Parathyroid adenoma (tissue), 2 donors: ENCODE measurements at regions not wholly inside any gene's neighbourhood (a gene's known extent, or its start where the extent isn't known, plus 50 kb on each side); places are given as distances from the start of the nearest gene placed in this dataset.

ENCODE experiments used
- H2AFZ ChIP-seq: fragments of 300-600 bp; sonication (generic); one replicate; pipeline ENCODE4 v1.7.0; 2017; ENCODE audit warnings: antibody characterized with exemption, mild to moderate bottlenecking
- H3K27ac ChIP-seq: fragments of 300-600 bp; sonication (generic); one replicate; pipeline ENCODE4 v1.7.0; 2017
- H3K27me3 ChIP-seq: fragments of 300-600 bp; sonication (generic); one replicate; pipeline ENCODE4 v1.7.0; 2017; ENCODE audit warnings: low read length; ENCODE audit not compliant: control insufficient read depth, insufficient read depth
- H3K36me3 ChIP-seq: fragments of 300-600 bp; sonication (generic); one replicate; pipeline ENCODE4 v1.7.0; 2017; ENCODE audit warnings: low read length; ENCODE audit not compliant: control insufficient read depth, insufficient read depth
- H3K4me1 ChIP-seq: fragments of 300-600 bp; sonication (generic); one replicate; pipeline ENCODE4 v1.7.0; 2017; ENCODE audit warnings: control low read depth
- H3K4me2 ChIP-seq: fragments of 300-600 bp; sonication (generic); one replicate; pipeline ENCODE4 v1.7.0; 2017; ENCODE audit warnings: low read length
- H3K4me3 ChIP-seq: fragments of 300-600 bp; sonication (generic); one replicate; pipeline ENCODE4 v1.7.0; 2017; ENCODE audit warnings: low read depth, low read length
- H3K79me2 ChIP-seq: fragments of 300-600 bp; sonication (generic); one replicate; pipeline ENCODE4 v1.7.0; 2017; ENCODE audit warnings: control low read depth
- H3K9ac ChIP-seq: fragments of 300-600 bp; sonication (generic); one replicate; pipeline ENCODE4 v1.7.0; 2017; ENCODE audit warnings: mild to moderate bottlenecking
- H3K9me3 ChIP-seq: fragments of 300-600 bp; sonication (generic); one replicate; pipeline ENCODE4 v1.7.0; 2017; ENCODE audit warnings: low read length; ENCODE audit not compliant: control insufficient read depth
- CTCF ChIP-seq: fragments of 300-600 bp; sonication (generic); IDR thresholded peaks from one replicate; pipeline ENCODE4 v1.7.0; 2017; ENCODE audit warnings: antibody characterized with exemption, mild to moderate bottlenecking
- donor health status: primary hyperparathyroidism.

DNA sequence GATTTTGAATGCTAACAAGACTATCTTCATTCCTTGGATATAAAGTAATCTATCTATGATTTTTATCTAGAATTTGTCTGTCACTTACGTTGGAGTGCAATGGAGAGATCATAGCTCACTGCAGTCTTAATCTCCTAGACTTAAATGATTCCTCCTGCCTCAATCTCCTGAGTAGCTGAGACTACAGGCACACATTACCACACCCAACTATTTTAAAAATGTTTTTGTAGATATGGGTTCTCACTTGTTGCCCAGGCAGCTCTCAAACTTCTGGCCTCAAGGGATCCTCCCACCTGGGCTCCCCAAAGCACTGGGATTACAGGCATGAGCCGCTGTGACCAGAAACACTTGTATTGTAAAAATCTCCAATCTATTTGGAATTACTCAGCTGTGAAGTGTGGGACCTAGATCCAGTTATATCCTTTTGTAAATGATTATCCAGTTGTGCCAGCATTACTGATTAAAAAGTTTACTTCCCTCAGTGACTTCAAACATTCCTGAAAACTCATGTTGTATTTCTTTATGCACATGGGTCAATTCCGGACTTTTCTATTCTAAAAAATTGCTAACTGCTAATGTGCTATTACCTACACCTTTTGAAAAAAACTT, 1793.8 kb upstream of the WWC1 start:
- Histone ChIP-seq H3K27ac (no peak overlapping the region), H3K36me3 (no peaks in the 10 kb centered on the region), H3K27me3 (no peaks in the 10 kb centered on the region), H3K4me3 (no peak overlapping the region), H3K9me3 (no peaks in the 10 kb centered on the region), H3K4me1 (no peaks in the 10 kb centered on the region), H3K4me2 (no peak overlapping the region), H3K79me2 (no peaks in the 10 kb centered on the region), H3K9ac (no peak overlapping the region), H2AFZ (no peak overlapping the region)
- no peak for TF ChIP-seq CTCF

GRCh38 chr5:166499447-166500240, 1791.8 kb upstream of the WWC1 start:
- no peak overlapping the region for H3K4me3 ChIP-seq
- no peaks in the 10 kb centered on the region for H3K27me3 ChIP-seq
- H2AFZ ChIP-seq, result no peak overlapping the region
- no peaks in the 10 kb centered on the region for H3K4me1 ChIP-seq
- no peak overlapping the region for H3K27ac ChIP-seq
- H3K36me3 ChIP-seq, result no peaks in the 10 kb centered on the region
- H3K9ac ChIP-seq, result no peak overlapping the region
- no peaks in the 10 kb centered on the region for H3K9me3 ChIP-seq
- no peak for TF ChIP-seq CTCF
- H3K4me2 ChIP-seq, result no peak overlapping the region
- H3K79me2 ChIP-seq, result no peaks in the 10 kb centered on the region

GRCh38 chr5:166503506-166503905, 1787.9 kb upstream of the WWC1 start:
- Histone ChIP-seq H3K79me2 (no peaks in the 10 kb centered on the region), H3K9ac (no peak overlapping the region), H3K36me3 (no peaks in the 10 kb centered on the region), H3K27me3 (no peaks in the 10 kb centered on the region), H3K4me3 (no peak overlapping the region), H3K4me2 (no peak overlapping the region), H2AFZ (no peak overlapping the region), H3K9me3 (no peaks in the 10 kb centered on the region), H3K27ac (no peak overlapping the region), H3K4me1 (no peaks in the 10 kb centered on the region)
- TF ChIP-seq CTCF, result no peak

DNA sequence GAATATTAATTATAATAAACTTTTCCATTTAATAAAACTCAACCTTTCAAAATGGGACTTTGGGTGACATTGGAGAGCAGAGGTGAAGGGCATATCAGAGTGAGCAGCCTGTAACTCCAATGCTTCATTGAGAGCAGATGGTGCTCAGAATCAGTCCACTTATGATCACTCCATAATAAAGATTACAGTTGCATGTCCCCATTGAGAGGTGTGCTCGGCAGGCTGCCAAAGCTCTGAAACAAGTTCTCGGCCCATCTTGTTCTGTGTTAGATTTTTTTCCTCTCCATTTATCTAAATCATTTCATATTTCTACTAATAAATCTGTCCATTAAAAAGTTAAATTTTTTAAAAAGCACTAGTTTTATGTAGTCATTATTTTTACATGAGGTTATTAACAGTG, 1786.4 kb upstream of the WWC1 start:
- Histone ChIP-seq H3K36me3 (no peaks in the 10 kb centered on the region), H3K4me3 (no peak overlapping the region), H3K27ac (no peak overlapping the region), H3K79me2 (no peaks in the 10 kb centered on the region), H3K9ac (no peak overlapping the region), H3K4me2 (no peak overlapping the region), H3K27me3 (no peaks in the 10 kb centered on the region), H3K9me3 (no peaks in the 10 kb centered on the region), H3K4me1 (no peaks in the 10 kb centered on the region), H2AFZ (no peak overlapping the region)
- no peak for TF ChIP-seq CTCF

- H3K4me3 ChIP-seq, result no peak overlapping the region
- no peak overlapping the region for H3K4me2 ChIP-seq
- H3K79me2 ChIP-seq, result no peaks in the 10 kb centered on the region
- no peaks in the 10 kb centered on the region for H3K9me3 ChIP-seq
- no peak overlapping the region for H2AFZ ChIP-seq
- no peak overlapping the region for H3K9ac ChIP-seq
- no peaks in the 10 kb centered on the region for H3K36me3 ChIP-seq
- H3K27me3 ChIP-seq, result no peaks in the 10 kb centered on the region
- no peaks in the 10 kb centered on the region for H3K4me1 ChIP-seq
- no peak for TF ChIP-seq CTCF
- H3K27ac ChIP-seq, result no peak overlapping the region
Measured at GRCh38 chr5:166505544-166505943, 1785.9 kb upstream of the WWC1 start.
